ENCODE measurements at regions not wholly inside any gene's neighbourhood (a gene's known extent, or its start where the extent isn't known, plus 50 kb on each side); places are given as distances from the start of the nearest gene placed in this dataset.

DNA sequence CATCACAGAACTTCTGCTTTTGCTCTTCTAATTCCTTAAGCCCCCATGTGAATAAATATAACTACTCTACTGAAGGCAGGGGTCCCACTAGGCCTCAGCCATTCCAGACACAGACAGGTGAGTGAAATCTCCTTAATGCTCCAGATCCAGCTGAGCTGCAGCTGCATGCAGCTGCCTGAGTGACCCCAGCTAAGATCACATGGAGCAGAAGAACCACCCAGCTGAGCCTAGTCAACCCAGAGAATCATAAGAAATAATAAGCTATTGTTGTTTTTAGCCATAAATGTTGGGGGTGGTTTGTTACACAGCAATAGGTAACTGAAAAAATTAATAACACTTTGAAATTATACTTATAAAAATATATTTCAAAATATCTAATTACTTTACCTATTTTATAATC, 220.3 kb downstream of the SIPA1L2 start:
- no peaks in the 10 kb centered on the region for H3K27me3 ChIP-seq (ENCODE audit: control insufficient read depth in 2 of 2, insufficient read depth in 2 of 2, low read length in 2 of 2)
- H3K4me3 ChIP-seq (ENCODE audit: low read length): no peak overlapping the region
- no peaks in the 10 kb centered on the region for H3K36me3 ChIP-seq (ENCODE audit: control insufficient read depth in 2 of 3, insufficient read depth in 3 of 3, low read length in 3 of 3)
- no peaks in the 10 kb centered on the region for H3K4me1 Mint-ChIP-seq
- no peaks in the 10 kb centered on the region for H3K4me1 ChIP-seq (ENCODE audit: control insufficient read depth in 2 of 2, insufficient read depth in 2 of 2, low read length in 2 of 2)
- no peaks in the 10 kb centered on the region for H3K36me3 Mint-ChIP-seq
- DNase-seq: no peak
- H3K9me3 ChIP-seq (ENCODE audit: control insufficient read depth in 2 of 3, low read length in 3 of 3): no peaks in the 10 kb centered on the region
- intact Hi-C loops (cut with micrococcal nuclease): no loop called here
- no peak overlapping the region for H3K27ac Mint-ChIP-seq
- ChIA-PET CTCF (interaction anchor here (0.7 kb wide), 1 partner anchor 151 kb away, joined by 3 read pairs; no protein-coding TSS in a partner anchor), POLR2A (no interaction called here)
- ATAC-seq: no peak
- peaks cover 0 to 8% (median 4%) of the 10 kb centered on the region in 5 donors for H3K27me3 Mint-ChIP-seq
- no peak overlapping the region for H3K4me3 Mint-ChIP-seq
- H3K27ac ChIP-seq (ENCODE audit: low read depth, low read length): no peak overlapping the region
- peaks cover 0 to 17% (median 4%) of the 10 kb centered on the region in 11 donors for H3K9me3 Mint-ChIP-seq

DNA sequence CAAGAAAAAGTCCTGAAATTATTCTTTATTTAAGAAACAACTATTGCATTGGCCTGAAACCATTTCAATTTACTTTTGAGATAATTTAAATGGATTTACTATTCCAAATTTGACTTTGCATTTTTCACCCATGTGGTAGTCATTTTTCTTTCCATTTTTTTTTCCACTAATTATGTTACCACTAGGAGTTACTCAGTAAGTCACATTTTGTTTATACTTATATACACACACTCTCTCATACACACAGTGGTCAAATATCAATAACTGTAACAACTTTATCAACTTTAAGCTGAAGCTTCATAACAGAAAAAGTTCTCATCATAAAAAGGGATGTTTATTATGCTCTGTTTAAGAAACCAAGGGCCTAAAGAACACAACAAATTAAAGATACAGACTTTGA, 222.8 kb downstream of the SIPA1L2 start:
- no peak overlapping the region for H3K4me3 Mint-ChIP-seq
- ATAC-seq (no peak), DNase-seq (no peak)
- Histone ChIP-seq H3K4me1 (ENCODE audit: control insufficient read depth in 2 of 2, insufficient read depth in 2 of 2, low read length in 2 of 2) (no peaks in the 10 kb centered on the region), H3K27ac (ENCODE audit: low read depth, low read length) (no peak overlapping the region), H3K4me3 (ENCODE audit: low read length) (no peak overlapping the region), H3K36me3 (ENCODE audit: control insufficient read depth in 2 of 3, insufficient read depth in 3 of 3, low read length in 3 of 3) (no peaks in the 10 kb centered on the region), H3K9me3 (ENCODE audit: control insufficient read depth in 2 of 3, low read length in 3 of 3) (no peaks in the 10 kb centered on the region), H3K27me3 (ENCODE audit: control insufficient read depth in 2 of 2, insufficient read depth in 2 of 2, low read length in 2 of 2) (no peaks in the 10 kb centered on the region)
- no peak overlapping the region for H3K27ac Mint-ChIP-seq
- H3K36me3 Mint-ChIP-seq: no peaks in the 10 kb centered on the region
- H3K27me3 Mint-ChIP-seq: peaks cover 0 to 12% (median 0%) of the 10 kb centered on the region in 5 donors
- no peaks in the 10 kb centered on the region for H3K4me1 Mint-ChIP-seq
- ChIA-PET POLR2A (no interaction called here), CTCF (no interaction called here)
- peaks cover 0 to 17% (median 4%) of the 10 kb centered on the region in 11 donors for H3K9me3 Mint-ChIP-seq
- intact Hi-C loops (cut with micrococcal nuclease): no loop called here

GRCh38 chr1:232405781-232406180, 224.2 kb downstream of the SIPA1L2 start:
- intact Hi-C loops (cut with micrococcal nuclease): no loop called here
- Mint-ChIP-seq H3K4me3 (no peak overlapping the region), H3K36me3 (no peaks in the 10 kb centered on the region), H3K27me3 (peaks cover 0 to 14% (median 4%) of the 10 kb centered on the region in 5 donors), H3K4me1 (no peaks in the 10 kb centered on the region), H3K27ac (no peak overlapping the region), H3K9me3 (peaks cover 0 to 17% (median 4%) of the 10 kb centered on the region in 11 donors)
- no peaks in the 10 kb centered on the region for H3K27me3 ChIP-seq (ENCODE audit: control insufficient read depth in 2 of 2, insufficient read depth in 2 of 2, low read length in 2 of 2)
- H3K4me3 ChIP-seq (ENCODE audit: low read length): no peak overlapping the region
- DNase-seq (no peak), ATAC-seq (no peak)
- CTCF ChIA-PET: no interaction called here
- no peaks in the 10 kb centered on the region for H3K9me3 ChIP-seq (ENCODE audit: control insufficient read depth in 2 of 3, low read length in 3 of 3)
- H3K36me3 ChIP-seq (ENCODE audit: control insufficient read depth in 2 of 3, insufficient read depth in 3 of 3, low read length in 3 of 3): no peaks in the 10 kb centered on the region
- H3K27ac ChIP-seq (ENCODE audit: low read depth, low read length): no peak overlapping the region
- POLR2A ChIA-PET: no interaction called here
- no peaks in the 10 kb centered on the region for H3K4me1 ChIP-seq (ENCODE audit: control insufficient read depth in 2 of 2, insufficient read depth in 2 of 2, low read length in 2 of 2)

GRCh38 chr1:232404981-232405731, 224.8 kb downstream of the SIPA1L2 start:
- Mint-ChIP-seq H3K4me3 (no peak overlapping the region), H3K9me3 (peaks cover 0 to 11% (median 4%) of the 10 kb centered on the region in 11 donors), H3K36me3 (no peaks in the 10 kb centered on the region), H3K4me1 (no peaks in the 10 kb centered on the region), H3K27ac (no peak overlapping the region), H3K27me3 (peaks cover 0 to 14% (median 4%) of the 10 kb centered on the region in 5 donors)
- intact Hi-C loops (cut with micrococcal nuclease): no loop called here
- Histone ChIP-seq H3K27ac (ENCODE audit: low read depth, low read length) (no peak overlapping the region), H3K36me3 (ENCODE audit: control insufficient read depth in 2 of 3, insufficient read depth in 3 of 3, low read length in 3 of 3) (no peaks in the 10 kb centered on the region), H3K4me3 (ENCODE audit: low read length) (no peak overlapping the region), H3K4me1 (ENCODE audit: control insufficient read depth in 2 of 2, insufficient read depth in 2 of 2, low read length in 2 of 2) (no peaks in the 10 kb centered on the region), H3K27me3 (ENCODE audit: control insufficient read depth in 2 of 2, insufficient read depth in 2 of 2, low read length in 2 of 2) (no peaks in the 10 kb centered on the region), H3K9me3 (ENCODE audit: control insufficient read depth in 2 of 3, low read length in 3 of 3) (no peaks in the 10 kb centered on the region)
- POLR2A ChIA-PET: no interaction called here
- ATAC-seq: no peak
- DNase-seq: no peak
- CTCF ChIA-PET: no interaction called here

- Histone ChIP-seq H3K9me3 (ENCODE audit: control insufficient read depth in 2 of 3, low read length in 3 of 3) (no peaks in the 10 kb centered on the region), H3K27me3 (ENCODE audit: control insufficient read depth in 2 of 2, insufficient read depth in 2 of 2, low read length in 2 of 2) (no peaks in the 10 kb centered on the region), H3K4me3 (ENCODE audit: low read length) (no peak overlapping the region), H3K4me1 (ENCODE audit: control insufficient read depth in 2 of 2, insufficient read depth in 2 of 2, low read length in 2 of 2) (no peaks in the 10 kb centered on the region), H3K27ac (ENCODE audit: low read depth, low read length) (no peak overlapping the region), H3K36me3 (ENCODE audit: control insufficient read depth in 2 of 3, insufficient read depth in 3 of 3, low read length in 3 of 3) (no peaks in the 10 kb centered on the region)
- Mint-ChIP-seq H3K36me3 (no peaks in the 10 kb centered on the region), H3K27me3 (peaks cover 0 to 14% (median 4%) of the 10 kb centered on the region in 5 donors), H3K4me1 (no peaks in the 10 kb centered on the region), H3K4me3 (no peak overlapping the region), H3K9me3 (peaks cover 0 to 4% (median under 1%) of the 10 kb centered on the region in 11 donors), H3K27ac (no peak overlapping the region)
- ATAC-seq (no peak), DNase-seq (no peak)
- intact Hi-C loops (cut with micrococcal nuclease): no loop called here
- ChIA-PET POLR2A (no interaction called here), CTCF (no interaction called here)
Observed at GRCh38 chr1:232404227-232404626, 225.7 kb downstream of the SIPA1L2 start.

GRCh38 chr1:232403017-232403714, 226.8 kb downstream of the SIPA1L2 start:
- ChIA-PET CTCF (no interaction called here), POLR2A (no interaction called here)
- intact Hi-C loops (cut with micrococcal nuclease): no loop called here
- Histone ChIP-seq H3K27me3 (ENCODE audit: control insufficient read depth in 2 of 2, insufficient read depth in 2 of 2, low read length in 2 of 2) (no peaks in the 10 kb centered on the region), H3K27ac (ENCODE audit: low read depth, low read length) (no peak overlapping the region), H3K4me3 (ENCODE audit: low read length) (no peak overlapping the region), H3K4me1 (ENCODE audit: control insufficient read depth in 2 of 2, insufficient read depth in 2 of 2, low read length in 2 of 2) (no peaks in the 10 kb centered on the region), H3K36me3 (ENCODE audit: control insufficient read depth in 2 of 3, insufficient read depth in 3 of 3, low read length in 3 of 3) (no peaks in the 10 kb centered on the region), H3K9me3 (ENCODE audit: control insufficient read depth in 2 of 3, low read length in 3 of 3) (no peaks in the 10 kb centered on the region)
- peaks cover 0 to 3% (median 0%) of the 10 kb centered on the region in 11 donors for H3K9me3 Mint-ChIP-seq
- no peak overlapping the region for H3K4me3 Mint-ChIP-seq
- peaks cover 0 to 14% (median 4%) of the 10 kb centered on the region in 5 donors for H3K27me3 Mint-ChIP-seq
- DNase-seq: no peak
- no peak for ATAC-seq
- no peak overlapping the region for H3K27ac Mint-ChIP-seq
- no peaks in the 10 kb centered on the region for H3K36me3 Mint-ChIP-seq
- H3K4me1 Mint-ChIP-seq: peaks cover 0 to 3% (median 0%) of the 10 kb centered on the region in 7 donors

GRCh38 chr1:232398823-232399222, 231.1 kb downstream of the SIPA1L2 start:
- CTCF ChIA-PET: no interaction called here
- Histone ChIP-seq H3K27ac (ENCODE audit: low read depth, low read length) (no peak overlapping the region), H3K36me3 (ENCODE audit: control insufficient read depth in 2 of 3, insufficient read depth in 3 of 3, low read length in 3 of 3) (no peaks in the 10 kb centered on the region), H3K27me3 (ENCODE audit: control insufficient read depth in 2 of 2, insufficient read depth in 2 of 2, low read length in 2 of 2) (no peaks in the 10 kb centered on the region), H3K4me1 (ENCODE audit: control insufficient read depth in 2 of 2, insufficient read depth in 2 of 2, low read length in 2 of 2) (peaks cover 0 to 3% of the 10 kb centered on the region in 2 donors), H3K4me3 (ENCODE audit: low read length) (no peak overlapping the region), H3K9me3 (ENCODE audit: control insufficient read depth in 2 of 3, low read length in 3 of 3) (no peaks in the 10 kb centered on the region)
- peaks cover 0 to 2% (median 0%) of the 10 kb centered on the region in 11 donors for H3K9me3 Mint-ChIP-seq
- peaks cover 0 to 3% (median 0%) of the 10 kb centered on the region in 7 donors for H3K4me1 Mint-ChIP-seq
- H3K36me3 Mint-ChIP-seq: no peaks in the 10 kb centered on the region
- ATAC-seq (no peak), DNase-seq (no peak)
- POLR2A ChIA-PET: no interaction called here
- intact Hi-C loops (cut with micrococcal nuclease): no loop called here
- H3K27me3 Mint-ChIP-seq: peaks cover 3 to 14% (median 6%) of the 10 kb centered on the region in 5 donors
- H3K4me3 Mint-ChIP-seq: no peak overlapping the region
- no peak overlapping the region for H3K27ac Mint-ChIP-seq

All from naive thymus-derived CD4-positive, alpha-beta T cell (primary cell).